Liver (tissue), 3 donors: ENCODE measurements at regions not wholly inside any gene's neighbourhood (a gene's known extent, or its start where the extent isn't known, plus 50 kb on each side); places are given as distances from the start of the nearest gene placed in this dataset.

Experiments used
- EGR1 ChIP-seq, 2 donors: IDR thresholded peaks; 2 replicates each; pipeline ENCODE4 v1.6.1; 2016 to 2018; ENCODE audit warnings: antibody characterized with exemption in 2 of 2, low read depth in 2 of 2
- FOXA1 ChIP-seq: IDR thresholded peaks from 2 replicates; pipeline ENCODE4 v1.6.1; 2016; ENCODE audit warnings: antibody characterized with exemption
- JUND ChIP-seq, 2 donors: IDR thresholded peaks; 2 replicates each; pipeline ENCODE4 v1.6.1; 2016; ENCODE audit warnings: antibody characterized with exemption in 2 of 2
- RAD21 ChIP-seq, 2 donors: IDR thresholded peaks; 2 replicates each; pipeline ENCODE4 v1.6.1; 2016; ENCODE audit warnings: antibody characterized with exemption in 2 of 2, mild to moderate bottlenecking in 2 of 2
- RXRA ChIP-seq, 2 donors: IDR thresholded peaks; 2 replicates each; pipeline ENCODE4 v1.6.1; 2017 to 2018; ENCODE audit warnings: antibody characterized with exemption in 2 of 2, mild to moderate bottlenecking in 1 of 2
- SP1 ChIP-seq: IDR thresholded peaks from 2 replicates; pipeline ENCODE4 v1.6.1; 2018; ENCODE audit warnings: antibody characterized with exemption, mild to moderate bottlenecking
- TAF1 ChIP-seq: conservative IDR thresholded peaks from 2 replicates; pipeline ENCODE4 v1.6.1; 2016; ENCODE audit warnings: antibody characterized with exemption, mild to moderate bottlenecking
- YY1 ChIP-seq: IDR thresholded peaks from 2 replicates; pipeline ENCODE4 v1.6.1; 2016; ENCODE audit warnings: antibody characterized with exemption, mild to moderate bottlenecking
- TF ChIP-seq, protein P1 (sequence below): fragments of 150-350 bp; IDR thresholded peaks from 2 replicates; pipeline ENCODE4 v1.5.1; 2017; ENCODE audit warnings: improper control_type of control experiment, low read depth, low read length; ENCODE audit not compliant: missing input control
- TF ChIP-seq, protein P2 (sequence below): IDR thresholded peaks from 2 replicates; pipeline ENCODE4 v1.6.1; 2016; ENCODE audit warnings: antibody characterized with exemption
- TF ChIP-seq, protein P3 (sequence below): IDR thresholded peaks from 2 replicates; pipeline ENCODE4 v1.6.1; 2016; ENCODE audit warnings: antibody characterized with exemption
- TF ChIP-seq, protein P4 (sequence below): IDR thresholded peaks from 2 replicates; pipeline ENCODE4 v1.6.1; 2016; ENCODE audit warnings: antibody characterized with exemption, mild to moderate bottlenecking
- TF ChIP-seq, protein P5 (sequence below): IDR thresholded peaks from 2 replicates; pipeline ENCODE4 v1.6.1; 2016; ENCODE audit warnings: antibody characterized with exemption
- donor health status: healthy.
- donor health status: healthy.

DNA sequence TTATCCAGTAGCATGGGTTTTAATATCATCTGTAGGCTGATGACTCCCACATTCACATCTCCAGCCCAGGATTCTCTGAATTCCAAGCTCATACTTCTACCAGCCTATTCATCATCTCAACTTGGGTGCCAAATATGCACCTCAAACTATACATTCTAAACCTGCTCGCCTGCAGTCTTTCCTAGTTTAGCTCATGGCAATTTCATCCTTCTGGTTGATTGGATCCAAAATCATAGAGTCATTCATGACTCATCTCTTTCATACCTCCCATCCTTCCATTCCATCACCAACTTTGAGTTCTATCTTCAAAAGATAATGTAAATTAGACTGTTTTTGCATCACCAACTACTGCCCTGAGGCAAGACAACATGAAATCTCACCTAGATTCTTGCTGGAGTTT is 99.7 kb upstream of the EGLN3 start:
- TF ChIP-seq, protein P1, sequence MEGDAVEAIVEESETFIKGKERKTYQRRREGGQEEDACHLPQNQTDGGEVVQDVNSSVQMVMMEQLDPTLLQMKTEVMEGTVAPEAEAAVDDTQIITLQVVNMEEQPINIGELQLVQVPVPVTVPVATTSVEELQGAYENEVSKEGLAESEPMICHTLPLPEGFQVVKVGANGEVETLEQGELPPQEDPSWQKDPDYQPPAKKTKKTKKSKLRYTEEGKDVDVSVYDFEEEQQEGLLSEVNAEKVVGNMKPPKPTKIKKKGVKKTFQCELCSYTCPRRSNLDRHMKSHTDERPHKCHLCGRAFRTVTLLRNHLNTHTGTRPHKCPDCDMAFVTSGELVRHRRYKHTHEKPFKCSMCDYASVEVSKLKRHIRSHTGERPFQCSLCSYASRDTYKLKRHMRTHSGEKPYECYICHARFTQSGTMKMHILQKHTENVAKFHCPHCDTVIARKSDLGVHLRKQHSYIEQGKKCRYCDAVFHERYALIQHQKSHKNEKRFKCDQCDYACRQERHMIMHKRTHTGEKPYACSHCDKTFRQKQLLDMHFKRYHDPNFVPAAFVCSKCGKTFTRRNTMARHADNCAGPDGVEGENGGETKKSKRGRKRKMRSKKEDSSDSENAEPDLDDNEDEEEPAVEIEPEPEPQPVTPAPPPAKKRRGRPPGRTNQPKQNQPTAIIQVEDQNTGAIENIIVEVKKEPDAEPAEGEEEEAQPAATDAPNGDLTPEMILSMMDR = no peak
- TF ChIP-seq FOXA1 = no peak
- TF ChIP-seq, protein P2, sequence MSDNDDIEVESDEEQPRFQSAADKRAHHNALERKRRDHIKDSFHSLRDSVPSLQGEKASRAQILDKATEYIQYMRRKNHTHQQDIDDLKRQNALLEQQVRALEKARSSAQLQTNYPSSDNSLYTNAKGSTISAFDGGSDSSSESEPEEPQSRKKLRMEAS = no peak
- TF ChIP-seq, protein P3, sequence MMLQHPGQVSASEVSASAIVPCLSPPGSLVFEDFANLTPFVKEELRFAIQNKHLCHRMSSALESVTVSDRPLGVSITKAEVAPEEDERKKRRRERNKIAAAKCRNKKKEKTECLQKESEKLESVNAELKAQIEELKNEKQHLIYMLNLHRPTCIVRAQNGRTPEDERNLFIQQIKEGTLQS = no peak
- no peak for TF ChIP-seq EGR1 (IDR thresholded peaks at IDR 0.05; ENCODE audit: low read depth in 2 of 2)
- no peak for TF ChIP-seq YY1
- TF ChIP-seq RAD21 (IDR thresholded peaks at IDR 0.05) = no peak
- TF ChIP-seq, protein P4, sequence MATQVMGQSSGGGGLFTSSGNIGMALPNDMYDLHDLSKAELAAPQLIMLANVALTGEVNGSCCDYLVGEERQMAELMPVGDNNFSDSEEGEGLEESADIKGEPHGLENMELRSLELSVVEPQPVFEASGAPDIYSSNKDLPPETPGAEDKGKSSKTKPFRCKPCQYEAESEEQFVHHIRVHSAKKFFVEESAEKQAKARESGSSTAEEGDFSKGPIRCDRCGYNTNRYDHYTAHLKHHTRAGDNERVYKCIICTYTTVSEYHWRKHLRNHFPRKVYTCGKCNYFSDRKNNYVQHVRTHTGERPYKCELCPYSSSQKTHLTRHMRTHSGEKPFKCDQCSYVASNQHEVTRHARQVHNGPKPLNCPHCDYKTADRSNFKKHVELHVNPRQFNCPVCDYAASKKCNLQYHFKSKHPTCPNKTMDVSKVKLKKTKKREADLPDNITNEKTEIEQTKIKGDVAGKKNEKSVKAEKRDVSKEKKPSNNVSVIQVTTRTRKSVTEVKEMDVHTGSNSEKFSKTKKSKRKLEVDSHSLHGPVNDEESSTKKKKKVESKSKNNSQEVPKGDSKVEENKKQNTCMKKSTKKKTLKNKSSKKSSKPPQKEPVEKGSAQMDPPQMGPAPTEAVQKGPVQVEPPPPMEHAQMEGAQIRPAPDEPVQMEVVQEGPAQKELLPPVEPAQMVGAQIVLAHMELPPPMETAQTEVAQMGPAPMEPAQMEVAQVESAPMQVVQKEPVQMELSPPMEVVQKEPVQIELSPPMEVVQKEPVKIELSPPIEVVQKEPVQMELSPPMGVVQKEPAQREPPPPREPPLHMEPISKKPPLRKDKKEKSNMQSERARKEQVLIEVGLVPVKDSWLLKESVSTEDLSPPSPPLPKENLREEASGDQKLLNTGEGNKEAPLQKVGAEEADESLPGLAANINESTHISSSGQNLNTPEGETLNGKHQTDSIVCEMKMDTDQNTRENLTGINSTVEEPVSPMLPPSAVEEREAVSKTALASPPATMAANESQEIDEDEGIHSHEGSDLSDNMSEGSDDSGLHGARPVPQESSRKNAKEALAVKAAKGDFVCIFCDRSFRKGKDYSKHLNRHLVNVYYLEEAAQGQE = no peak
- no peak for TF ChIP-seq TAF1
- TF ChIP-seq JUND (IDR thresholded peaks at IDR 0.05) = no peak
- TF ChIP-seq, protein P5, sequence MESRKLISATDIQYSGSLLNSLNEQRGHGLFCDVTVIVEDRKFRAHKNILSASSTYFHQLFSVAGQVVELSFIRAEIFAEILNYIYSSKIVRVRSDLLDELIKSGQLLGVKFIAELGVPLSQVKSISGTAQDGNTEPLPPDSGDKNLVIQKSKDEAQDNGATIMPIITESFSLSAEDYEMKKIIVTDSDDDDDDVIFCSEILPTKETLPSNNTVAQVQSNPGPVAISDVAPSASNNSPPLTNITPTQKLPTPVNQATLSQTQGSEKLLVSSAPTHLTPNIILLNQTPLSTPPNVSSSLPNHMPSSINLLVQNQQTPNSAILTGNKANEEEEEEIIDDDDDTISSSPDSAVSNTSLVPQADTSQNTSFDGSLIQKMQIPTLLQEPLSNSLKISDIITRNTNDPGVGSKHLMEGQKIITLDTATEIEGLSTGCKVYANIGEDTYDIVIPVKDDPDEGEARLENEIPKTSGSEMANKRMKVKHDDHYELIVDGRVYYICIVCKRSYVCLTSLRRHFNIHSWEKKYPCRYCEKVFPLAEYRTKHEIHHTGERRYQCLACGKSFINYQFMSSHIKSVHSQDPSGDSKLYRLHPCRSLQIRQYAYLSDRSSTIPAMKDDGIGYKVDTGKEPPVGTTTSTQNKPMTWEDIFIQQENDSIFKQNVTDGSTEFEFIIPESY = no peak
- TF ChIP-seq SP1 = no peak
- TF ChIP-seq RXRA (IDR thresholded peaks at IDR 0.05) = no peak
